Body of pancreas (tissue), 4 donors: ENCODE measurements at regions not wholly inside any gene's neighbourhood (a gene's known extent, or its start where the extent isn't known, plus 50 kb on each side); places are given as distances from the start of the nearest gene placed in this dataset.

Source experiments
- ATAC-seq: fragments of 150-250 bp; one replicate; pipeline ENCODE4 v1.9.1; 2016
- DNase-seq, 4 donors: peaks; one replicate each; pipeline ENCODE4 v3.0.0-alpha.2; 2019
- H3K27ac ChIP-seq, 4 donors: fragments of 200-600 bp; sonication (generic); 1 replicate in 3 of 4; 2 replicates in 1 of 4; pipeline versions ENCODE4 v1.5.1 to v1.6.1; 2016 to 2019; ENCODE audit warnings: mild to moderate bottlenecking in 1 of 4, mixed read lengths in 1 of 4, moderate library complexity in 1 of 4
- H3K27me3 ChIP-seq, 2 donors: fragments of 200-600 bp; sonication (generic); one replicate each; pipeline ENCODE4 v1.6.0; 2016; ENCODE audit warnings: mild to moderate bottlenecking in 1 of 2
- H3K36me3 ChIP-seq, 2 donors: fragments of 200-600 bp; sonication (generic); replicated peaks in 1 of 2; 2 replicates each; pipeline ENCODE4 v1.5.1; 2016; ENCODE audit warnings: low read depth in 2 of 2; ENCODE audit not compliant: insufficient read depth in 1 of 2
- H3K4me1 ChIP-seq: fragments of 200-600 bp; sonication (generic); one replicate; pipeline ENCODE4 v1.6.0; 2016
- H3K4me3 ChIP-seq, 2 donors: fragments of 200-600 bp; sonication (generic); 1 replicate in 1 of 2; 2 replicates in 1 of 2; pipeline ENCODE4 v1.5.1; 2016 to 2019
- H3K9me3 ChIP-seq, 3 donors: fragments of 200-600 bp; sonication (generic); 1 replicate in 2 of 3; 2 replicates in 1 of 3; pipeline ENCODE4 v1.5.1; 2016
- CTCF ChIP-seq, 7 experiments: fragments of 450-650 bp in 4 of 7; fragments of 200-600 bp in 3 of 7; sonication (generic) in 3 of 7; IDR thresholded peaks; one replicate each; pipeline ENCODE4 v1.5.1; 2016 to 2019; ENCODE audit warnings: antibody characterized with exemption in 7 of 7
- POLR2A ChIP-seq, 3 donors: fragments of 450-650 bp; IDR thresholded peaks; one replicate each; pipeline ENCODE4 v1.6.1; 2016; ENCODE audit warnings: antibody characterized with exemption in 3 of 3, mild to moderate bottlenecking in 2 of 3
- WGBS, 2 donors: methylation state at CpG; one replicate each; pipeline ENCODE4 v1.1.5; 2017; 5-methylcytosine and 5-hydroxymethylcytosine counted together
- intact Hi-C: fragments of 100-400 bp; cut with DNase I; formaldehyde crosslinking; loops from one replicate; pipeline ENCODE4 v1.15.1; 2023

DNA sequence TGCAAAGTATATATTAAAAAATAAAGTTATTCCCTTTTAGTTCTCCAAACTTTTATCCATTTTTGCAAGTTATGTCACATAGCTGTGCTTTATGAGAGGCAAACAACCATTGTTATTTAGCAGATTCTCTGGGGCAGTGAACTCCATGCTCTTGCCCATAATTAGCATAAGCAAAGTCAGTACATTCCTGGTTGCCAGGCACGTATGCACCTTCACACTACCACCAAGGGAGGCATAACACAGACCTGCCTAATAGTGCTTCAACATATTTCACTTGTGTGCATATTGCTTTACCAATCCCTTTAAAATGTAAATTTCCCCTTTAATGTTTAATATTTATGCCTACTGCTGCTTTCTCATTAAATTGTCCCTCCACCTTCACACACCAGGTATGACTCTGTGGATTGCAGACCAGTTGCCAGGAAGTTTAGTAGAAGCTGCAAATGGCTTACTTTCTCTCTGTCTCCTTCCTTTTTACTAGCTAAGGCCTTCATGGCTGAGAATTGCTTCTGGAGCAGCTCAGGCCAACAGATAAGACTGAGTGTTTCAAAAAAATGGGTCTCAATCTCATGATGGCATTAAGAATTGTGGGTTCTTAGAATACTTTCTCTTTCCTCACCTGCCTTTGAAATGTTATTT lies 388.2 kb downstream of the PRR16 start:
- 55 to 56% methylated on average over 1 of the region's 1 CpG for WGBS, 2 donors
- H3K4me1 ChIP-seq = no peaks in the 10 kb centered on the region
- H3K27ac ChIP-seq = no peak overlapping the region

DNA sequence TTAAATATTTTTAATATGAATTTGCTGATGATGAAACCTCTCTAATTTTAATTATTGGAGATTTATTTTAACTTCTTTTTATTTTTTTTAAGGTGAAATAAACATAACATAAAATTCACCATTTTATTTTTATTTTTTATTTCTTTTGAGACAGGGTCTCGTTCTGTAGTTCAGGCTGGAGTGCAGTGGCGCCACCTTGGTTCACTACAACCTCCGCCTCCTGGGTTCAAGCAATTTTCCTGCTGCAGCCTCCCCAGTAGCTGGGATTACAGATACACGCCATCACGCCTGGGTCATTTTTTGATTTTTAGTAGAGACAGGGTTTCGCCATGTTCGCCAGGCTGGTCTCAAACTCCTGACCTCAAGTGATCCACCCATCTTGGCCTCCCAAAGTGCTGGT lies 402.9 kb downstream of the PRR16 start:
- 90 to 92% methylated on average over 7 of the region's 7 CpGs for WGBS, 2 donors
- ATAC-seq = no peak
- intact Hi-C loops = no loop called here

More for the DNA sequence above, 388.2 kb downstream of the PRR16 start:
- Histone ChIP-seq H3K36me3 (no peaks in the 10 kb centered on the region), H3K4me3 (no peak overlapping the region), H3K27me3 (no peaks in the 10 kb centered on the region), H3K9me3 (no peaks in the 10 kb centered on the region)
- no peak for DNase-seq
- intact Hi-C loops = no loop called here
- no peak for ATAC-seq
- TF ChIP-seq CTCF (IDR thresholded peaks at IDR 0.05) (no peak), POLR2A (IDR thresholded peaks at IDR 0.05) (no peak)

GRCh38 chr5:120869831-120870230 lies 405.7 kb downstream of the PRR16 start:
- ATAC-seq (no peak), DNase-seq (no peak)
- Histone ChIP-seq H3K36me3 (no peaks in the 10 kb centered on the region), H3K27ac (no peak overlapping the region), H3K4me3 (no peak overlapping the region), H3K4me1 (no peaks in the 10 kb centered on the region), H3K9me3 (no peaks in the 10 kb centered on the region), H3K27me3 (no peaks in the 10 kb centered on the region)
- intact Hi-C loops = no loop called here
- TF ChIP-seq CTCF (IDR thresholded peaks at IDR 0.05) = no peak
- no peak for TF ChIP-seq POLR2A (IDR thresholded peaks at IDR 0.05)
- WGBS, 2 donors = 87 to 96% methylated on average over 1 of the region's 1 CpG

More for the DNA sequence above, 402.9 kb downstream of the PRR16 start:
- Histone ChIP-seq H3K4me1 (no peaks in the 10 kb centered on the region), H3K27ac (no peak overlapping the region), H3K36me3 (no peaks in the 10 kb centered on the region), H3K9me3 (no peaks in the 10 kb centered on the region), H3K27me3 (no peaks in the 10 kb centered on the region), H3K4me3 (no peak overlapping the region)
- DNase-seq = no peak
- TF ChIP-seq POLR2A (IDR thresholded peaks at IDR 0.05) (no peak), CTCF (IDR thresholded peaks at IDR 0.05) (no peak)

GRCh38 chr5:120872297-120872696 lies 408.2 kb downstream of the PRR16 start:
- 83 to 88% methylated on average over 2 of the region's 2 CpGs for WGBS, 2 donors
- no peak overlapping the region for H3K4me3 ChIP-seq
- no peaks in the 10 kb centered on the region for H3K4me1 ChIP-seq
- no peak for ATAC-seq
- no peak for DNase-seq
- H3K27ac ChIP-seq = no peak overlapping the region
- no peaks in the 10 kb centered on the region for H3K9me3 ChIP-seq
- intact Hi-C loops = no loop called here
- H3K36me3 ChIP-seq = no peaks in the 10 kb centered on the region
- no peaks in the 10 kb centered on the region for H3K27me3 ChIP-seq
- no peak for TF ChIP-seq POLR2A (IDR thresholded peaks at IDR 0.05)
- TF ChIP-seq CTCF (IDR thresholded peaks at IDR 0.05) = no peak

GRCh38 chr5:120873083-120873482 lies 409.0 kb downstream of the PRR16 start:
- H3K36me3 ChIP-seq = no peaks in the 10 kb centered on the region
- H3K27me3 ChIP-seq = no peaks in the 10 kb centered on the region
- TF ChIP-seq POLR2A (IDR thresholded peaks at IDR 0.05) (no peak), CTCF (IDR thresholded peaks at IDR 0.05) (no peak)
- 79 to 81% methylated on average over 1 of the region's 1 CpG for WGBS, 2 donors
- intact Hi-C loops = no loop called here
- H3K27ac ChIP-seq = no peak overlapping the region
- no peak overlapping the region for H3K4me3 ChIP-seq
- DNase-seq = no peak
- H3K9me3 ChIP-seq = no peaks in the 10 kb centered on the region
- no peak for ATAC-seq
- no peaks in the 10 kb centered on the region for H3K4me1 ChIP-seq
